GM12878 (cell line): ENCODE measurements at regions not wholly inside any gene's neighbourhood (a gene's known extent, or its start where the extent isn't known, plus 50 kb on each side); places are given as distances from the start of the nearest gene placed in this dataset.

Experiments
- CHD1 ChIP-seq: IDR thresholded peaks from 2 replicates; pipeline ENCODE4 v1.6.1; 2012; ENCODE audit warnings: low read depth, low read length, improper control_type of control experiment
- EZH2 ChIP-seq: IDR thresholded peaks from 2 replicates; pipeline ENCODE4 v1.6.1; 2012; ENCODE audit warnings: low read depth, mild to moderate bottlenecking, control low read depth, inconsistent platforms, low read length, borderline replicate concordance; ENCODE audit not compliant: control insufficient read depth
- KAT2A ChIP-seq: conservative IDR thresholded peaks from 2 replicates; pipeline ENCODE4 v1.6.1; 2011; ENCODE audit warnings: low read depth, low read length; ENCODE audit not compliant: control insufficient read depth
- SPI1 ChIP-seq: IDR thresholded peaks from 2 replicates; pipeline ENCODE4 v1.6.1; 2011; ENCODE audit warnings: low read depth, mild to moderate bottlenecking, low read length, moderate library complexity, borderline replicate concordance; ENCODE audit not compliant: insufficient read depth
- SREBF2 ChIP-seq: IDR thresholded peaks from 2 replicates; pipeline ENCODE4 v1.6.1; 2012; ENCODE audit warnings: mild to moderate bottlenecking, low read length
- SUZ12 ChIP-seq: fragments of 200-600 bp; sonication (generic); IDR thresholded peaks from one replicate; pipeline ENCODE4 v1.6.1; 2018; ENCODE audit warnings: antibody characterized with exemption, mild to moderate bottlenecking; ENCODE audit not compliant: unreplicated experiment
- ZNF384 ChIP-seq: IDR thresholded peaks from 2 replicates; pipeline ENCODE4 v1.6.1; 2012; ENCODE audit warnings: low read depth, mild to moderate bottlenecking, low read length, improper control_type of control experiment, borderline replicate concordance
- TF ChIP-seq, protein P1 (sequence below): IDR thresholded peaks from 2 replicates; pipeline ENCODE4 v1.6.1; 2011; ENCODE audit warnings: low read depth, mild to moderate bottlenecking, low read length, moderate library complexity, borderline replicate concordance; ENCODE audit errors: extremely low read depth

DNA sequence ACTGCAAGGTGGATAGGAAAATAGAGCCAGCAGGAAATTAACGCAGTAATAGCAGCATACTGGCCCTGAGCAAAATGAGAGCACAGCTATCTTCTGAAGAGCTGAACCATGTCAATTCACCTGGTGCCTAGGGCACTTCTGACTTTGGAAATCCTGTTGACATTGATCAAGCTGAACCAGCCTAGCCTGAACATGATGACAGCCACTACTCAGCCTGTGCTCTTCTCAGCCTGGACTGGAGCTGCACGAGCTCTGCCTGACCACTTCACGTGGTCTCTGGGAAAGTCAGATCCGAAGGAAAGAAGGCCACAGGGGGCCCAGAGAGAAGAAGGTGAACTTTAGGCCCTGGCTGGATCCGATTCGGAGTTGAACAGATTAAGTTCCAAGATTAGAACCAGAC, 421.9 kb downstream of the LPIN1 start:
- TF ChIP-seq EZH2 = no peak
- no peak for TF ChIP-seq SPI1
- no peak for TF ChIP-seq CHD1
- TF ChIP-seq ZNF384 = no peak
- TF ChIP-seq SREBF2 = no peak
- no peak for TF ChIP-seq SUZ12
- TF ChIP-seq, protein P1, sequence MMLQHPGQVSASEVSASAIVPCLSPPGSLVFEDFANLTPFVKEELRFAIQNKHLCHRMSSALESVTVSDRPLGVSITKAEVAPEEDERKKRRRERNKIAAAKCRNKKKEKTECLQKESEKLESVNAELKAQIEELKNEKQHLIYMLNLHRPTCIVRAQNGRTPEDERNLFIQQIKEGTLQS = no peak
- no peak for TF ChIP-seq KAT2A
